NCI-H526 (cell line): ENCODE measurements at regions not wholly inside any gene's neighbourhood (a gene's known extent, or its start where the extent isn't known, plus 50 kb on each side); places are given as distances from the start of the nearest gene placed in this dataset.

ENCODE experiments used
- DNase-seq, 2 experiments: peaks; one replicate each; lab custom pipeline; 2025; lab: John Stamatoyannopoulos, UW

DNA sequence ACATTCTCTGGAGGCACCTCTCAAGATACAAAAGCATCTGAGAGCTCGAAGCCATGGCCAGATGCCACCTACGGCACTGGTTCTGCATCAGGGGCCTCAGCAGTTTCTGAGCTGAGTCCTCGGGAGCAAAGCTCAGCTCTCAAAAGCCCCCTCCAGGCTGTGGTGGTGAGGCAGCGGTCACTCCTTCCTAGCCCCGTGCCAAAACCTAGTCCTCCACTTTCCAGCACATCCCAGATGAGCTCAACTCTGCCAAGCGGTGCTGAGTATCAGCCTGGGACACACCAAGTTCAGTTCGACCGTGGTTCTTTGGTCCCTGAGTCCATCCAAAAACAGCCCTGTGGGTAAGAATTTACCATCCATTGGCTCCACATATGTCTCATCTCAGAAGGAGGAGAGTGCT is 79.3 kb upstream of the STT3B start:
- no peak for DNase-seq

DNA sequence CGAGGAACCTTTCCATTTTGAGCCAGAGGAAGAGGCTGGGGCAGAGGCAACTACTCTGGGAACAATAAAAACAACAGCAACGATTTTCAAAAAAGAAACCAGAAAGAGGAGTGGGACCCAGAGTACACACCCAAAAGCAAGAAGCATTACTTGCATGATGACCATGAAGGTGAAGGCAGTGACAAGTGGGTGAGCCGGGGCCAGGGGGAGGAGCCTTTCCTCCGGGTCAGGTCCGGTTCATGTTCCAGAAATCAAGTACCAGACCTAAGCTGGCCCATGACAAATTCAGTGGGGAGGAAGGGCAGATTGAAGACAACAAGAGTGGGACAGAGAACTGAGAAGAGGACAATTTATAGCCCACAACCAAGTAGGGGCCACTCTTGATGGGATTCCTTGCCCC is 77.2 kb upstream of the STT3B start:
- DNase-seq, result no peak

DNA sequence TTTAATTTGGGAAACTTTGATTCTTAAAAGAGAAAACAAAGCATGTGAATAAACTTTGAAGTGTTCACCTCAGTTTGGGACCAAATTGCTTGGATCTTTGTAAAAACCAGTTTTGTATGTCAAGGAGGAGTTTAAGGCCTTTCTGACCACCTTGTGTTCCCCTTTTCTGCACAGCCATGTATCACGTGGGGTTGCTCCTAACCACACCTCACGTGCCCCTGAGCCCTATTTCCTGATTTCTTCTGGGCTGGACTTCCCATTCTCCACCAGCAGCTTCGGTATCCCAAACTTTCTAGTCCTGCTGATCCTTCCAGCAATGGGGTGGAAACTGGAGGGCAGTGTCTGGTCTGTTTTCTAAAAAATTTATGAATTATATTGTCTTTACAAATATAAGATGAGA is 76.4 kb upstream of the STT3B start:
- DNase-seq, result no peak

DNA sequence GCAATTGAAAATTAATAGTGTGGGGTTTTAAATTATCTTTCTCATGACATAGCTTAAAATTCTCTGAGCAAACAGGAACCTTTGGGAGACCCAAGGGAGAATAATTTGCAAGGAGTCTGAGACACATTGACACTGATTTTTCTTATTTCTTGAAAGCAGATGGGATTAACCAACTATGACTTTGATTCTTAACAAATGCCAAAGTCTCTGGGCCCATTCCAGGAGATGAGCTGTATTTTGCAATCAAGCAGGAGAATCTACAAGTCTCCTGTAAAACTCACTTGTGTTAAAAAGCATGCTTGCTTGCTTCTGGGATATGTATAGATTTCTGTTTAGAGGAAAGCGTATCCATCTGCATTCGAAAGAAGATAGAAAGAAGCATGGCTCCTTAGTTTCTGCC is 71.3 kb upstream of the STT3B start:
- DNase-seq, result no peak

DNA sequence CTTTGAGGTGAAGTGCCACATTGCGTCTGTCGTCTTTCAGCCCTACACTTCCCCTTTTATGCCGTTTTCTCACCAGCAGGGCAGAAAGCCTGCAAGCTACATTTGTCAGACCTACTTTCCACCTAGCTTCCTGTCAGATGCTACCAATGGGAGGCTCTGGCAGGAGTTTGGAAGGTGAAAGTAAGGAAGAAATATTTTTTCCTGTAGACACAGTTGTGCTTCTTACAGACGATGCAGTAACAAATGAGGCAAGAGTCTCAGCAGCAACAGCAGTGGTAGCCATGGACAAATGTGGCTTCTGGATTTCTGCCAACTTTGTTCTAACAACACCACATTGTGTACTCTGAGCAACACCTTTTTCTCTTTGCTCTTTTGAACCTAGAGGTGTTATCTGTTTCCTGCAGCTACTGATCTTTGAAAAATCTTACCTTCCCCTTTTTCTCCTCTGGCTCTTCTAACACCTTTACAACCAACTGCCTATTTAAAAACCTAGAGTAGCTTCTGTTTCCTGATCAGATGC is 70.6 kb upstream of the STT3B start:
- no peak for DNase-seq

DNA sequence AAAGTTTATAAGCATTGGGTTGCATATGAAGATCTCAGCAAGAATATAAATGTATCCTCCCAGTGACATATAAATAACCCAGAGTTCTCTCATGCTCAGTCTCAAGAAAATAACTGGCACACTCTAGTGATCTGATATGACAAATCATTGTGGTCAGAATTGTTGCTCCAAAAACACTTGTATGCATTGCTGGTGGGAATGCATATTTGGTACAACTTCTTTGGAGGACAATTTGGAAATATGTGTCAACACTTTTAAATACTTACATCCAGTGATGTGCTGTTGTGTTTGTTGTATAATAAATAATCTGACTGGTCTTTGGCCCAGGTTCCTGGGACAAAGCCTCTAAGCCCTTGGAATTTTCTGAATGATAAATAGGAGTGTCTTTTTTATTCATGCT is 66.7 kb upstream of the STT3B start:
- DNase-seq, result no peak

DNA sequence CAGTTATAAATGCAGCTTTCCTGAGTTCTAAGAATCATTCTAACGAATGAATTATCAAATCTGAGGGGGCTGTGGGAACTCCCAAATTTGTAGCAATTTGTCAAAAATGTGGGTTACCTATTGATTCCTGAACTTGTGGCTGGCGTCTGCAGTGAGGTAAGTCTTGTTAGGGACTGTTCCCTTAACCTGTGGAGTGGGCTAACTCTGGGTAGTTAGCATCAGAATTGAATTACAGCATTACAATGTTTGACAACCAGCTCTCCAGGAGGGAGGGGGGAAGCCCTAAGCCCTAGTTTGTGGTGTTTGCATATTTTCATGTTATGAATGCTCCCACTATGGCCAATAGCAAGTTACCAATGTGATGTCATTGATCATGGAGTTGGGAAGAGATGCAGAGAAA is 65.9 kb upstream of the STT3B start:
- no peak for DNase-seq

DNA sequence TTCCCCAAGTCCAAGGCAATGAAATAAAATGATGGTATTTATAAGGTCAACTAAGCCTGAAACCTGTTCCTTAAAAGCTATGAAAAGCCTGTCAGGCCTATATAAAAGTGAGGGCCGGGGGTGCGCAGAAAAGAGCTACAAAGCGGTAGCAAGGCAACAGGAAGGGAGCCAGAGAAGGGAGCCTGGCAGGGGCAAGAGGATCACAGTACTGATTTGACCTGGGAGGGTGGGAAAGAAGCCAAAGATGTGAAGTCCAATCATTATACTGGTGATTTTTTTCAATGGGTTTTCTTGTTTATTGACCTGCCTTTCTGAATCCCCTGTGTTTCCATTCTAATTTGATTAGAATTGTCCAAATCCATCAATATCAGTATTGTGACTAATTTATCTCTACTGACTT is 64.3 kb upstream of the STT3B start:
- DNase-seq, result no peak

DNA sequence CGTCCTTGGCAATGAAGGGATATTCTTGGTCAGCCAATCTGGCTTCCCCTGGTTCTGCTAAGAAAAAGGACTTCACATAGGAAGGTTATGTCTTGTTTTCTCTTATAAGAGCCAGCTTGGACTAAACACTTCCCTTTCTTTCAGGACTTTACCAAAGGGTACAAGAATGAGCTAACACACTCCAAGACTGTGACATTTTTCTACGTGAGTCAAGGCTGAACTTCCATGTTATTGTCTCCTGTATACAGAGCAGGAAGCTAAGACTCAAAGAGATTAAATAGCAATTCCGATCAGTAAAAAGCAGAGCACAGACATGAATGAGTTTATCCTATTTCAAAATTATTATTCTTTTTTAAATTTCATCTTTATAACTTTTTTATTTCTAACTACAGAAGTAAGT is 63.3 kb upstream of the STT3B start:
- no peak for DNase-seq

DNA sequence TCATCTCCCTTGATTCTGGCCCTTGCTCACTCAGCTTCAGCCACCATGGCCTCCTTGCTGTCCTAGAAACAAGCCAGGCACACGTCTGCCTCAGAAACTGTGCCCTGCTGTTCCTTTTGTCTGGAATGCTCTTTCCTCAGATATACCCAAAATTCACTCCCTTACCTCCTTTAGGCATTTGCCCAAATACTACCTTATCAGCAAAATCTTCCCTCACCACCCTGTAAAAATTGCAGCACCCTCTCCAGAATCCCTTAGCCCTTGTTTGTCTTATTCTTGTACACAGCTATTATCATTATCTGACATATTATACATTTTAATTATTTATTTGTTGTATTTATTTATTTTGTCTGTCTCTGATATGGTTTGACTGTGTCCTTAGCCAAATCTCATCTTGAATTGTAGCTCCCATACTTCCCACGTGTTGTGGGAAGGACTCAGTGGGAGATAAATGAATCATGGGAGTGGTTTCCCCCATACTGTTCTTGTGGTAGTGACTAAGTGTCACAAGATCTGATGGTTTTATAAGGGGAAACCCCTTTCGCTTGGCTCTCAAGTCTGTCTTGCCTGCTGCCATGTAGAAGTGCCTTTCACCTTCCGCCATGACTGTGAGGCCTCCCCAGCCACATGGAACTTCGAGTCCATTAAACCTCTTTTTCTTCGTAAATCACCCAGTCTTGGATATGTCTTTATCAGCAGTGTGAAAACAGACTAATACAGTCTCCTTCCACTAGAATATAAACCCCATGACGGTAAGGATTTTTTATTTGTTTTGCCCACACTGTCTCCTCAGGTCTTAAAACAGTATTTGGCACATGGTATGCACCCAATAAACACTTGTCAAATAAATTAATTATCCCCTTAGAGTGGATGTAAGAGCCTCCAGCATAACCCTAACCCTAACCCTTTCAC is 60.0 kb upstream of the STT3B start:
- DNase-seq, result no peak

DNA sequence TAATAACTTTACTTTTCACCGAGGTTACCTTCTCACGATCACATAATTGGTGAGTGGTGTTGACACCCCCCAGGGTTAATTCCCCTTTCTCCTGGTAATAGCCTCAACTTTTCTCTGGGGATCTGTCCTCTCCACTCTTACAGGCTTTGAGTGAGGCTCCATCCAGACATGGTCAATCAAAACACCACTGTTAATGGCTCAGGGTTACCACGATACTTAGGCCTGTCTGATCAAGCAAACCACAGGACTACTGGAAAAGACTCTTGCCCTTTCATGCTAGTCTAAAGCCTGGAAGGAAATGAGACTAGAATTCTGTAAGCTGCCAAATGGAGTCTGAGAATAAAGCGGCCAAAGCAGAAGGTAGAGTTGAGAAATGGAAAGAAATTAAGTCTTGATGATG is 56.5 kb upstream of the STT3B start:
- DNase-seq, result no peak

DNA sequence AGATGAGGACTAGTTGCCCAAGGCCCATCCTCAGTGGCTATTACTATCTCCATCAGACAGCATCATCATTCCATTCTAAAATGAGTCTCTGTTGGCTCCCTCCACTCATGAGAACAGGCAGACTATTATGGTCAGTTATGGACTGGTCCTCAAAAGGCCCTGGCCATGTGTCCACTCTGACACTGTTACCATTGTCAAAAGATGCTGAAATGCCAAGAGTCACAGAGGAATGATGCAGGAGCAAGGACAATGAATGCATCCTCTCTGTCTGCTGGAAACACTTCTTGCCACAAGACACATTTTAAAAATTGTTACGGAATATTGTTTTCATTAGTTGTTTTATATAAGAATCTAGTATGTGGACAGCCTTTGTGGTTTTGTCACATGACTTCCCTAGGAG is 53.3 kb upstream of the STT3B start:
- no peak for DNase-seq

DNA sequence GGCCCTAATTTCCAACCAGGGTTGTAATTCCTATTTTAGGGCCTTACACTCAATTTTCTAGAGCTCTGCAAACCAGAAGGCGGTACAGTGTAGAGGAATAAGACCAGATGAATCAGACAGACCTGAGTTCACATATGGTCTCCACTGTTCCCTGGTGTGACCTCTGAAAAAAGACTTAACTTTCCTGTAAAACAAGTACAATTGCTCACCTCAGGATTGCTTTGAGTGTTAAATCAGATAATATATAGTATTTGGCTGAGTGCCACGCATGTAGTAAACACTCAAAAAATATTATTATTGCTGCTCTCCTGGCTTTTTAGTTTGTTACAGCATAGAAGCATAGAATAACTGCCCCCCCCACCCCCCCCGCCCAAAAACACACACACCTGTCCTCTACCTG is 51.0 kb upstream of the STT3B start:
- no peak for DNase-seq

DNA sequence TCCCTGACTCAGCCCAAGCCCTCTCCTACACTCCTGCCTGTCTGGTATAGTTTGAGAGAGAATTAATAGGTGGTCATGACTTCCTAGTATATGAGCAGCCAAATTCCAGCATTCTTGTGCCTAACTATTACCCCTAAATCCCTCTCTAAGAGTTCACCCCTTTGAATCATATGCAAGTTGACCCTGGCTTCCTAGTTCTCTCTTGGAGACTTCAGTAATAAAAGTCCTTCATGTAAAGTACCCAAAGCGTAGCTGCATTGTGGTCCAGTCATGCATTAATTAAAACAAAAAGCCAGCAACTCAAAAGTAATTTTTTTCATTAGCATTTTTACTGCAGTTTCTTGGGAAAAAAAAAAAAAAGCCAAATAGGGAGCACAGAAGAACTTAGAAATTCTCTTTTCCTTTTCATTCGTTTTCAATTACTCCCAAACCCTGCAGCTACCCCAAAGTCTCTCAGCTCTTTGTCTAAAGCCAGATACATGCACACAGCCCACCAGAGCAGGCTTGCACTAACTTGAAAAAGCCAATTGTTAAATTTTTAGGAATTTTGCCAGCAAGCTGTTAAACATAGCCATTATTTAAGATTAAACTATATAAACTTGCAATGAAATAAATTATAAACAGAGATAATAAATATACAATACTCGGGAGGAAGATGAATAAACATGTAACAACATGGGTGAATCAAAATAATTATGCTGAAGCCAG is 50.1 kb upstream of the STT3B start:
- DNase-seq, result no peak
